ENCODE measurements at regions not wholly inside any gene's neighbourhood (a gene's known extent, or its start where the extent isn't known, plus 50 kb on each side); places are given as distances from the start of the nearest gene placed in this dataset.

GRCh38 chr2:144597388-144597787, 77.5 kb upstream of the ZEB2 start:
- TF ChIP-seq CTCF (IDR thresholded peaks at IDR 0.05; ENCODE audit: insufficient read depth, low read length) = no peak
- TF ChIP-seq REST (IDR thresholded peaks at IDR 0.05; ENCODE audit: insufficient replicate concordance, low read depth) = no peak
- no peak for TF ChIP-seq POLR2AphosphoS5 (IDR thresholded peaks at IDR 0.05; ENCODE audit: low read depth)

Measured in HL-60 (cell line).